GM23338 (cell line): ENCODE measurements at regions not wholly inside any gene's neighbourhood (a gene's known extent, or its start where the extent isn't known, plus 50 kb on each side); places are given as distances from the start of the nearest gene placed in this dataset.

Source experiments
- ATAC-seq: fragments of 200-7000 bp; cut with Tn5 transposase; 3 replicates; pipeline ENCODE4 v1.9.1; 2020
- DNase-seq: peaks from one replicate; pipeline ENCODE4 v3.0.0-alpha.2; 2015; ENCODE audit warnings: low spot score
- H2AFZ ChIP-seq: fragments of 200-600 bp; sonication (generic); 2 replicates; pipeline ENCODE4 v1.8.0; 2016; ENCODE audit warnings: antibody characterized with exemption, mild to moderate bottlenecking, moderate library complexity
- H3F3A ChIP-seq: fragments of 200-600 bp; sonication (generic); replicated peaks from 2 replicates; pipeline ENCODE4 v1.8.0; 2017; ENCODE audit warnings: antibody characterized with exemption, mixed run types, low read depth
- H3K27ac ChIP-seq: fragments of 200-600 bp; sonication (generic); 2 replicates; pipeline ENCODE4 v1.6.1; 2016; ENCODE audit warnings: low read depth
- H3K27me3 ChIP-seq: fragments of 200-600 bp; sonication (generic); 2 replicates; pipeline ENCODE4 v1.8.0; 2016; ENCODE audit warnings: mild to moderate bottlenecking, mixed run types, moderate library complexity; ENCODE audit not compliant: insufficient read depth
- H3K36me3 ChIP-seq: fragments of 200-600 bp; sonication (generic); 2 replicates; pipeline ENCODE4 v1.8.0; 2016; ENCODE audit warnings: mild to moderate bottlenecking; ENCODE audit not compliant: insufficient read depth
- H3K4me1 ChIP-seq: fragments of 200-600 bp; sonication (generic); 2 replicates; pipeline ENCODE4 v1.8.0; 2016; ENCODE audit warnings: mild to moderate bottlenecking, moderate library complexity; ENCODE audit not compliant: insufficient read depth
- H3K4me2 ChIP-seq: fragments of 200-600 bp; sonication (generic); 2 replicates; pipeline ENCODE4 v1.7.1; 2017; ENCODE audit warnings: mixed run types
- H3K4me3 ChIP-seq: fragments of 200-600 bp; sonication (generic); 2 replicates; pipeline ENCODE4 v1.6.1; 2016; ENCODE audit warnings: mixed run types
- H3K79me2 ChIP-seq: fragments of 200-600 bp; sonication (generic); replicated peaks from 2 replicates; pipeline ENCODE4 v1.8.0; 2017; ENCODE audit warnings: mild to moderate bottlenecking; ENCODE audit not compliant: insufficient read depth
- H3K9me2 ChIP-seq: fragments of 200-600 bp; sonication (generic); 2 replicates; pipeline ENCODE4 v1.8.0; 2017; ENCODE audit not compliant: insufficient read depth
- H4K20me1 ChIP-seq: fragments of 200-600 bp; sonication (generic); replicated peaks from 2 replicates; pipeline ENCODE4 v1.8.0; 2017; ENCODE audit warnings: mild to moderate bottlenecking; ENCODE audit not compliant: insufficient read depth
- H3K27ac Mint-ChIP-seq: 2 replicates; pipeline ENCODE4 v1.8.0; 2020; ENCODE audit warnings: inconsistent platforms, mild to moderate bottlenecking, moderate library complexity, mixed read lengths
- H3K27me3 Mint-ChIP-seq: 3 replicates; pipeline ENCODE4 v1.8.0; 2022; ENCODE audit warnings: low read depth, mild to moderate bottlenecking, moderate library complexity, mixed read lengths, inconsistent platforms; ENCODE audit not compliant: insufficient read depth, poor library complexity
- H3K36me3 Mint-ChIP-seq: 3 replicates; pipeline ENCODE4 v1.8.0; 2021; ENCODE audit warnings: low read depth, mild to moderate bottlenecking, inconsistent platforms, moderate library complexity, mixed read lengths
- H3K4me1 Mint-ChIP-seq: 3 replicates; pipeline ENCODE4 v1.8.0; 2020; ENCODE audit warnings: mild to moderate bottlenecking, inconsistent platforms, mixed read lengths
- H3K4me3 Mint-ChIP-seq: 3 replicates; pipeline ENCODE4 v1.8.0; 2021; ENCODE audit warnings: moderate library complexity, mild to moderate bottlenecking, inconsistent platforms, mixed read lengths
- H3K9me3 Mint-ChIP-seq: 3 replicates; pipeline ENCODE4 v1.8.0; 2020; ENCODE audit warnings: moderate library complexity, mild to moderate bottlenecking, inconsistent platforms, mixed read lengths
- STAT1 ChIP-seq: IDR thresholded peaks from one replicate; pipeline ENCODE4 v1.6.1; 2016; ENCODE audit warnings: antibody characterized with exemption; ENCODE audit not compliant: unreplicated experiment
- ZNF331 ChIP-seq: fragments of 250-450 bp; sonication (Bioruptor Pico); IDR thresholded peaks from 2 replicates; pipeline ENCODE4 v1.5.0; 2020; ENCODE audit warnings: low read depth, mild to moderate bottlenecking, moderate library complexity
- ZNF462 ChIP-seq: fragments of 250-450 bp; sonication (Bioruptor Pico); IDR thresholded peaks from 2 replicates; pipeline ENCODE4 v1.5.0; 2020; ENCODE audit warnings: mild to moderate bottlenecking, moderate library complexity
- TF ChIP-seq, protein P1 (sequence below), 2 experiments: fragments of 200-600 bp in 1 of 2; sonication (generic) in 1 of 2; conservative IDR thresholded peaks; 2 replicates each; pipeline versions ENCODE4 v1.5.1 to v1.6.1; 2016 to 2017; ENCODE audit warnings: antibody characterized with exemption in 2 of 2, low read depth in 2 of 2, mild to moderate bottlenecking in 2 of 2, moderate library complexity in 1 of 2

DNA sequence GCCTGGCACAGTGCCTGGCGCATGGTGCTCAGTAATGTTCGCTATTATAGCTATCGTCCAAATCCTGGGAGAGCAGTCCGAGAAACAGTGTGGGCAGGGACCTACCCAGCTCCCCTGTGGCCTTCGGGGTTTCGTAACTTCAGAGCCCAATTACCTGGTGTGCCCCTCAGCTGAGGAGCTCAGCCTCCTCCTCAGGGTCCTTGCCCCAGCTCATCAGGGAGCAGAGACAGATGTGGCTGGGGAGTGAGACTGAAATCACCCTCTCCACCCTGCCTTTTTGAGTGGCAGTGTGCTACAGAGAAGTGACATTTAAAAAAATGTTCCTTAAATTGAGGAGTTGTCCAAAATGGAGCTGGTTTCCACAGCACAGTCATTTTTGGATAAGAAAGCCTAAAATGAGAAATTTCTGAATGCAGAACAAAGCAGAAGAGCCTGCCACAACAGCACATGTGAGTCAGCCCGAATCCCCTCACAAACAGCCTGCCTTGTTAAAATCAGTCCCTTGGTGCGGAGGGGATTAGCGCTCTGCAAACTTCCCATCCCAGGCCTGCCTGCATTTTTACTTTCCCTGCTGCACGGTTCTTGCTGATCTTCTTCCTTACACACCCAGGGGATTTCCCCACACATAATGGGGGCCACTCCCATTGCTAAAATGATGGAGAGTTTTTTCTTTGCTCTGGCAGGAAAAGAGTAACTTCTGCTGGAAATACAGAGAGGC, 78.1 kb upstream of the PITX1 start:
- no peak overlapping the region; the same call in 1 of the 2 replicates for H3K27ac Mint-ChIP-seq
- no peaks in the 10 kb centered on the region for H3K36me3 Mint-ChIP-seq
- H3K4me3 Mint-ChIP-seq: no peak overlapping the region
- TF ChIP-seq ZNF331 (CRISPR knock-in tag) (no peak), STAT1 (no peak), ZNF462 (no peak)
- TF ChIP-seq, protein P1, sequence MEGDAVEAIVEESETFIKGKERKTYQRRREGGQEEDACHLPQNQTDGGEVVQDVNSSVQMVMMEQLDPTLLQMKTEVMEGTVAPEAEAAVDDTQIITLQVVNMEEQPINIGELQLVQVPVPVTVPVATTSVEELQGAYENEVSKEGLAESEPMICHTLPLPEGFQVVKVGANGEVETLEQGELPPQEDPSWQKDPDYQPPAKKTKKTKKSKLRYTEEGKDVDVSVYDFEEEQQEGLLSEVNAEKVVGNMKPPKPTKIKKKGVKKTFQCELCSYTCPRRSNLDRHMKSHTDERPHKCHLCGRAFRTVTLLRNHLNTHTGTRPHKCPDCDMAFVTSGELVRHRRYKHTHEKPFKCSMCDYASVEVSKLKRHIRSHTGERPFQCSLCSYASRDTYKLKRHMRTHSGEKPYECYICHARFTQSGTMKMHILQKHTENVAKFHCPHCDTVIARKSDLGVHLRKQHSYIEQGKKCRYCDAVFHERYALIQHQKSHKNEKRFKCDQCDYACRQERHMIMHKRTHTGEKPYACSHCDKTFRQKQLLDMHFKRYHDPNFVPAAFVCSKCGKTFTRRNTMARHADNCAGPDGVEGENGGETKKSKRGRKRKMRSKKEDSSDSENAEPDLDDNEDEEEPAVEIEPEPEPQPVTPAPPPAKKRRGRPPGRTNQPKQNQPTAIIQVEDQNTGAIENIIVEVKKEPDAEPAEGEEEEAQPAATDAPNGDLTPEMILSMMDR (conservative IDR thresholded peaks at IDR 0.05; ENCODE audit: low read depth in 2 of 2): no peak
- H3K4me1 ChIP-seq: no peaks in the 10 kb centered on the region
- no peak for ATAC-seq
- no peak for DNase-seq
- no peaks in the 10 kb centered on the region for H3K27me3 ChIP-seq
- no peaks in the 10 kb centered on the region for H3K36me3 ChIP-seq
- no peak overlapping the region for H3K4me3 ChIP-seq
- no peaks in the 10 kb centered on the region for H3K79me2 ChIP-seq
- H3K27ac ChIP-seq: no peak overlapping the region
- no peaks in the 10 kb centered on the region for H3F3A ChIP-seq
- no peaks in the 10 kb centered on the region for H4K20me1 ChIP-seq
- no peaks in the 10 kb centered on the region for H3K9me2 ChIP-seq
- 0 out of 3 replicates have a peak, but pooled peaks cover 2% of the 10 kb centered on the region for H3K4me1 Mint-ChIP-seq
- H2AFZ ChIP-seq: no peak overlapping the region
- H3K27me3 Mint-ChIP-seq: peaks cover 14% of the 10 kb centered on the region
- no peak overlapping the region for H3K4me2 ChIP-seq
- no peaks in the 10 kb centered on the region for H3K9me3 Mint-ChIP-seq
